Epidermal melanocyte (primary cell): ENCODE measurements at regions not wholly inside any gene's neighbourhood (a gene's known extent, or its start where the extent isn't known, plus 50 kb on each side); places are given as distances from the start of the nearest gene placed in this dataset.

ENCODE experiments used
- DNase-seq: peaks from one replicate; pipeline ENCODE4 v3.0.0; 2011; ENCODE audit warnings: low spot score; ENCODE audit not compliant: insufficient read length

DNA sequence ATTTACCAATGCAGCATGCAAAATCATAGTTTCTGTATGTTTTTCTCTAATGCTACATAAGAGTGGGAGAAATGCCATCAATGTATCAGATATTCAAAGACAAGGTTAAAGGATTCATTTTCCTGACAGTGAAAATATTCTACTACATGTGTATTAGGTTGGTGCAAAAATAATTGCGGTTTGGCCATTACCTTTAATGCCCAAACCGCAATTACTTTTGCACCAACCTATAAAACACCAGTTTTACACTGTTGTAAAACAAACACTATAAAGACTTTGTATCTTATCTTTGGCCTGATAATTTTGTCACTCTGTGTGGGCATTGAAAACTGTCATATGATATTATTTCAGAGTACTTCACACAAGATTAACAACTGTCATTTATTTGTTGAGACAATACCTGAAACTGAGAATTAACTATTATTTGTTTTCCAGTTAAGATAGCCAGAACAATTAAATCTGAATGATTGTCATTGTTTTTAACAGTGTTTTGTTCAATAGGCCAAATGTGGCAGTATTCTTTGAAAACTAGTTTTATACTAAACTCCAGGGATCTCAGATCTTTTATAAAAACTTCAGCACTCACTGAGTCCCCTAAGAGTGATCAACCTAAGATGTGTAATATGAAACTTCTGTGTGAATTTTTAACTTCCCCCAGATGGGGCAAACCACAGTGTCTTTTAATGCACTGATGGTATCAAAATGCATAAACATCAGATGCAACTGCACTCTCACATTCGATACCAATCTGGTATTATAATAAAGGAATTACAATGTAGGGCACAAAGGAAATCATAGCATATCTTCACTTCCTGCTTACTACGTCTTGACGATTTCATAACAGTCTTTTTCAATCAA, 53.8 kb upstream of the FBN2 start:
- DNase-seq = no peak

DNA sequence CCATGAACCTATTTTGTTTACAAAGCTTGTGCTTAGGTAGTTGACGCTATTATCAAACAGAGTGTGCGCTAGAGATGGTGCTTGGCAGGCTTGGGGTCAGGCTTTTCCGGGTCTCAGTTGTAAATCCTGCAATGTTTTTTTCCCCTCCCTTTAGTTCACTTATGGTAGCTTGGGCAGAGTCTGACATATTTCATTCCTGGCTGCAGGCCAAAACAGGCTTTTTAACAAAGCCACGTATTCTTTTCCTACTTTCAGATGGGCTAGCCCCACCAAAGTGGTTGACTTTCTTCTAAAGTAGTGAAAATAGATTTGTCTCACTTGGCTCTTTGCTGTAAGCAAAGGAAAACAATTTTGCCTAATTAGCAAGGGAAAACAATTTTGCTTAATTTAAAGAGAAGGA, 58.0 kb upstream of the FBN2 start:
- DNase-seq = no peak

DNA sequence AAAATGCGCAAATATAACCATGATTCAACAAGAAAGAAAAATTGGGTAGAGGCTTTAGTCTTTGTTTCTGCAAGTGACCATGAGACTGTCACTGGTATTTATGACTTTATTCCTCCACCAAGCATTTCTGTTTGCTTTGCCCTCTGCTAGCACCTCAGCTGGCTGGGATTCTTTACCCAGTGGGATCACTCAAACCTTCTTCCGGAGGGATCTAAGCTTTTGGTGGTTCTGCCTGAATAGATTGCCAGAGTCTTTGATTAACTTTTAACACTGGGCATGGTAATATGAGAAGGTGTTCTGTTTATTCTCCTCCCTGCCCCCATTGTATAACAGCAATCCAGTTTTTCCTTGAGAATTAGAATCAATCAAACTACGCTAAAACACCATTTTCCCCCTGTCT, 59.1 kb upstream of the FBN2 start:
- DNase-seq = no peak

DNA sequence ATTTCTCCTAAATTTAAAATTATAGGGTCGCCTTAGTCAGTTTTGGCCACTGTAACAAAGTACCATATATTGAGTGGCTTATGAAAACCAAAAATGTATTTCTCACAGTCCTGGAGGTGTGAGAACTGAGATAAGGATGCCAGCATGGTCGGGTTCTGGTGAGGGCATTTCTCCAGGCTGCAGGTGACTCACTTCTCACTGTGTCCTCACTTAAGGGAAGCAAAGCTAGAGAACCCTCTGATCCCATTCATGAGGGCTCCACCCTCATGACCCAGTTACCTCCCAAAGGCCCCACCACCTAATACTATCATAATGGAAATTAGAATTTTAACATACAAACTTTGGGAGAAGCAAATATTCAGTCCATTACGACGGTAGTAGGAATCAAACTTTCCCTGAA, 75.1 kb upstream of the FBN2 start:
- DNase-seq = no peak

DNA sequence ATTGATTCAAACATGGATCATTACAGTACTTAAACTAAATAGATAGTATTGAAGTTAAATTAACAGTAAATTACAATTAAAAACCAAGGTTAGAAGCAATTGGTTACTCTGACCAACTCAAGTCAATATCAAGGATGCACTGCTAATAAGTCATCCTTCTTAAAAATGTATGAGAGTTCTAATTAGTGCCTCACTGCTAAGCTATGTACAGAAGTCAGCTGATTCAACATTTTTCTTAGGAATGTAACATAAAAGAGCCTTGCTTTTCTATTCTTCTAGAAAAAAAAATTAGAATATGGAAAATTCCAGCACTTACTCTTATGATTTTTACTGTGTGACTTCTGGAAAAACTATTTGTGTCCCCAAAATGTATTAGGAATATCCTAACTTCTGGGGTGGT, 75.7 kb upstream of the FBN2 start:
- no peak for DNase-seq

DNA sequence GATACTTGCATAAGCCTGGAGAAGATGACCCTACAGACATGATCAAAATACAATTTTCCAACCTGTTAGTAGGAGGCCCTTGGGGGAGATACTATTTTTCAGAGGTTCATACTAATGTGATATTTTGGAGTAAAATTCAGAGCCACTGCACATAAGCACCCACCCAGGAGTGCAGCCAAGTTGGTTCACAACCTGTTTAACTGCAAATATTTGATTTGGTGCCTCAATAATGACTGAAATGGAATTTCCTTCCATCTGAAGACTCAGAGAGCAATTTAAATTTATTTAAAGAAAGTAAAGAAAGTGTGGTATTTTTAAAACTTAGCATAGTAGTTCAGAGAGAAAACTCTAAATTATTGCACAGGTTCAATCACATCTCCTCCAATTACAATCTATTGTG, 77.5 kb upstream of the FBN2 start:
- no peak for DNase-seq

DNA sequence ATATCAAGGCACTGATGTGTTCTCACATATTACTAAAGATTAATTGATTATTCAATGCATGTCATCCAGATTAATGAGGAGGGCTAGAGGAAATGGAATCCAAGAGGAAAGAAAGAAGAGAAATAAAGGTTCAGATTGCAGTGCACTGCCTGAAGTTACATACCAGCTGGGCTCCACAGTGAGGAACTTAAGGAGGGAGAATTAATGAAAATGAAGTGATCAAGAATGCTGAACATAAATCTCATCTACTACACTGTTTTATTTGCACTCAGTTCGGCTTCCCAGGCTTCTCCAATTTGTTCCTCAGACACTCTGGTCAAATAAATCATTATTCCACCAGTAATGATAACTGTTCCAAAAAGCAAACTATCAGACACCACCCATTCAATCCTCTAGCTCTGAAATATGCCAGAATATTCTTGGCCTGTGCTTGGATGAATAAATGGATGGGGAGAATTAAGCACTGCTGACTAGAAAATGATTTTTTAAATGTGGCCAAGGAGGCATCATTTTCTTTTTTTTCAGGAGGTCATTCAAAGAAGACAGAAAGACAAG, 88.6 kb upstream of the FBN2 start:
- DNase-seq = no peak

DNA sequence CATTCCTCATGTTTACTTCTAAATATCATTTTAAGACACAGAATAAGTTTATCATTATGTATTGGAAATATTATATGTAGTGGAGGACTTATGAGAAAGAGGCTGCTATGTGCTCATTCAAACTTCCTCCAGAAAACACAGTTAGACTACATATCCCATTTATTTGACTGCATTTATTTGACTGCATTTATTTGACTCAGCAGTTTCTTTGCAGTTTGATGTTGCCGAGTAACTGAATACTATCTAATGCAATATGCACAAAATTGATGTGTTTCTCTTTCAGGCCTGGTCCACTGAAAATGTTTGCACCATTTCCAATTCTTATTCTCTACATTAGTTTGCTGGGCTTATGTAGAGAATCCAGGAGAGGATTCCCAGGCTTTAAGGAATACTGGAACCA, 89.9 kb upstream of the FBN2 start:
- no peak for DNase-seq

DNA sequence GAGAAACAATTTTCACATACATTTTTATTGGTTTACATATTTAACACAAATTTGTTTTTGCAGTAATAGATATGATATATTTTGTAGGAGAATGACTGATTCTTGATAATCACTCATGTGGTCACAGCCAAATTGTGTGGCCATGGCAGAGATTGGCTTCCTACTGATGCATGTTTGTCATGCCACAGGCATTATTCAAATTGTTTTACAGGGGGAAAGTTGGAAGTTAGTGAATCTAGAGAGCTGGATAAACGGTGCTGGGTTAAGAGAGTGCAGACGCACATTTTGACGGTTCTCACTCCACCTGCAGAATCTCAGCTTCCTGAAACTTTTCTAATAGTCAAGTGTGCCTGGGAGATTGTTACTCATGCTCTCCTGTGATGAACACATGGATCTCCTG, 91.1 kb upstream of the FBN2 start:
- no peak for DNase-seq

DNA sequence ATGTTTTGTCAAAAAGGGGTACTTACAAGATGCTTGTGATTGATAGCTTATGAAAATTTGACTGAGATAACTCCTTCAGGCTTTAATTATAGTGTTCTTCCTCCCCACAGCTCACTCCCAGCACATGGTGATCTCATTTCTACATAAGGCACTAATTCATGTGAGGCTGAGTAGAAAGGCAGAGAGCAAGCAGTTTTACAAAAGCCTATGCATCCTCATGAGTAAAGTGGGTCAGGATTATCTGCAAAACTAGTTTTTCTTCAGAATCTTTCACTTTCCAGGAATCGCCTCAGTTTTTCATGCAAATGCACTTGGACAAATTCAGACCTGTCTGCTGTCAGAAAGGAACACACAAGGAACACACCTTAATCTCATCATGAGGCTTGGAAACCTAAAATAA, 92.1 kb upstream of the FBN2 start:
- no peak for DNase-seq

DNA sequence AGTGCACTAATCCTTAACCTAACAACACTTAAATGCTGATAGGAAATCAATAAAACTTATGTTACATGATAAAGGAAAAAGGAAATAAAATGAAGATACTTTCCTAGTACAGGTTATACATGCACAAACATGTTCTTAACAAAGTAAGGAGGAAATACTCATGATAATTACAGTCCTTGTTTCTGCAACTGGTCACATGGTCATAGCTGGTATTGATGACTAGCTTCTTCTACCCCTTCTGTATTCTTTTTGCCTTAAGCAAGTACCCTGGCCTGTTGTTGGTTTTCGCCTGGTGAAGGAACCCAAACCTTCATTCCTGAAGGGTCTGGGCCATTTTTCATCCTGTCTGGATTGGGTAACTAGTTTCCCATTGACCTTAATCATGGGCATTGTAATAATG, 93.7 kb upstream of the FBN2 start:
- DNase-seq = no peak

DNA sequence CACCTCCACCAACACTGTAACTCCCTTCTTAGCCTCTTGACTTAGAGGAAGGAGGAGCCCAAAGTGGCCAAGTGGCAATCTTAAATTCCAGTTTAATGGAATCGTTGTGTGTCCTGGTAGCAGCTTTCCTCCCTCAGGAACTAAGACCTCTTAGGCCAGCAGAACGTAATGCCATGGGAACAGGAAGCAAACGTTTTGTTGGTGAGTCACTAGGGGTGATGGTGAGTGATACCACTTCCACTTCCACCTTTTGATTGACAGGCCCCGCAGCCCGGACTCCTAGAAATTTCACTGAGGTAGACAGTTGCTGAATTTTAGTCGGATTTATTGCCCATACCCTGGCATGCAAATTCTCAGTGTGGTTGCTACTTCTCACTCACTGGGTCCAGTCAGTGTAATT, 94.2 kb upstream of the FBN2 start:
- no peak for DNase-seq

DNA sequence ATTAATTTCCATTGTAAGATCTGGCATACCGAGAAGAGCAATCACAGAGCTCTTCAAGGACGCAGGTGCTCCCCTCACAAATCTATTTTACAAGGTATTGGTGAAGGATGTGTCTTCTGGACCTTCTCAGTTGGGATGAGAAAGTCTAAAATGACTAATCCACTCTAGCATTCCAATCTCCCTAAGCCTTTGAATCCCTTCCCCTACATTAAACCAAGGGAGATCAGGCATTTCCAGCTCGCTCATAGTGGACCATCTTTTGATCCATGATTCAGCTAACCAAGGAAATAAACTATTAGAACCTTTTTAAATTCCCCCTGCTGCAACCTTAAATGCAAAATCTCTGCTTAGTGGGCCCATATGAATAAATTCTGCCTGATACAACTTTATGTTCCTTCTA, 95.9 kb upstream of the FBN2 start:
- DNase-seq = no peak

DNA sequence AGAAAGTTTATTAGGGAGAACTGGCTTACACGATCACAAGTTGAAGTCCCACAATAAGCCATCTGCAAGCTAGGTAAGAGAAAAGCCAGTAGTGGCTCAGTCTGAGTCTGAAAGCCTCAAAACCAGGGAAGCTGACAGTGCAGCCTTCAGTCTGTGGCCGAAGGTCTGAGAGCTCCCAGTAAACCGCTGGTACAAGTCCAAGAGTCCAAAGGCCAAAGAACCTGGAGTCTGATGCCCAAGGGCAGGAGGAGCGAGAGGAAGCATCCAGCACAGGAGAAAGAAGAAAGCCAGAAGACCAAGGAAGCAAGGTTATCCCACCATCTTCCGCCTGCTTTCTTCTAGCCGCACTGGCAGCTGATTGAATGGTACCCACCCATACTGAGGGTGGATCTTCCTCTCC, 97.3 kb upstream of the FBN2 start:
- DNase-seq = no peak

DNA sequence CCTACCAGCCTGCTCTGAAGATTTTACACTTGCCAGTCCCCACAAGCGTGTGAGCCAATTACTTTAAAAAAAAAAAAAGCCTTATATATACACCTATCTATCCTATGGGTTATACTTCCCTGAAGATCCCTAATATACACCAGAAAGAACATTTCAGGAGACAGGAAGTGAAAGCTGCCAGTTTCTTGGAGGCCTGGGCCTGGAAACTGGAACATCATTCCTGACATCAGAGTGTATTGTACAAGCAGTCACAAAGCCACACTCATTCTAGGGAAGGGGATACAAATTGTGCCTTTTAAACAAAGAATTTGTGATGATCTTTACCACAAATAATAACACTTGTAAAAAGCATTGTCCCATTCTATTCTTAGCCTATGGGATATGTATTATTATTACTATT, 98.3 kb upstream of the FBN2 start:
- no peak for DNase-seq

DNA sequence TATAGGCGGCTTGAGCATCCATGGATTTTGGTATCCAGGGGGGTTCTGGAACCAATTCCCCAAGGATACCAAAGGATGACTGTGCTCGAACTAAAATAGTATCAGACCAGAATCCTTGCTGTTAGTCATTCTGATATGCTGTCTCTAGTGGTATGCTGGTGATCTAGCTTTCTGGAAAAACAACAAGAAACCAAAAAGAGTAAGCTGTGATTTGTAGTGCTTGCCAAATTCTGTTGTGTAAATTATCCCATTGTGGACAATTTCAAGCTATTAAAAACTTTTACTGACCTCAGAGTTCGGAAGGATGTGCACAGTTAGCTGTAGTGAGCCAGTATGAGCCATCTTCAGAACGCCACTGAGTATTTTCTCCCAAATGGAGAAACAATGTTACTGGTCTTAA, 99.0 kb upstream of the FBN2 start:
- no peak for DNase-seq

DNA sequence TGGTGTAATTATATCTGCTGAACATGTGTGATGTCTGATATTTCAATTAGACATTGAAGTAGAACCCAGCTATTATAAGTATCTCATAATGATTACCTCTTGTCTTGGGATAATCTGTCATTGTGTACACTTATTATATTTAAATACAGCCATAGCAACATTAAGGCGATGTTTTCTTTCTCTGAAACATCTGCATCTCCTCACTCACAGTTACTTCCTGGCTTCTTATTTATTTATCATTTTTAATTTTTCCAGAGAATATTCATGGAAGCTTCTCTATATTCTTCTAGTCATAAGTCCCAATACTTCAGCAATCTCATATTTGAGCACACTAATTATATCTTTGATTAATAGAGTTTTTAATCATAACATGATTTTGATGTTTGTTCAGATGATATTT, 103.8 kb upstream of the FBN2 start:
- no peak for DNase-seq

DNA sequence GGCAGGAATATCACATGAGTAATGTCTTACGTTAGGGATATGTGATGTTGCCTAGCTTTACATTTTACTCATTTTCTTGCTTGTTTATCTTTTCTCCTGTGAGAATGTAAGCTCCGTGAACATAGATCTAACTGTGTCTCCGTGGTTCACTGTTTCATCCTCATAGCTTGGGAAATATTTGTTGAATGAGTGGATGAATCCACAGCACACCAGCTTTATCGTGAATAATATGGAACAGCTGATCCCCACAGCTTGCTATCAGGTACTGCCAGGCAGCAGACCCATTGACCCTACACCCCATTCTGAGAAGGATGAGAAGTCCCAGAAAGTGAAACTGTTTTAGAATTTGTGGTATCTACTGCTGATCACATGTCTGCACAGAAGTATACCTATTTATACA, 106.8 kb upstream of the FBN2 start:
- DNase-seq = no peak

DNA sequence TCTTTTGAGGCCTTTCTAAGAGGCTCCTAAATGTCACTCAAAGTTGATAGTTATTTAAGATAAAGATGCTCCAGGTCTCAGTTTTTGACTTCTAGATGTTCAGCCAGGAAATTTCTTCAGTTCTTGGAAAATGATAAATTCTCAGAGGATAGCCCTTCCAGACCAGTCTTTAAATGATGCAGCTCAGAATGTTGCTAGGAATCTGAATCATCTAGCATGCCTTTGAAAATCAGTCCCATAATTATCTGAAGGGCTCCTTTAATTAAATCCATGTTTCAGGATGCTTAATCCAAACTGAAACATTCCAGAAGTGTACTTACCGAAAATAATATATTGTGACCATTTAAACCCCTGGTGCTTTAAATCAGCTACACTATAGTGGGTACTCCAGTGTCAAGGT, 107.5 kb upstream of the FBN2 start:
- DNase-seq = no peak

DNA sequence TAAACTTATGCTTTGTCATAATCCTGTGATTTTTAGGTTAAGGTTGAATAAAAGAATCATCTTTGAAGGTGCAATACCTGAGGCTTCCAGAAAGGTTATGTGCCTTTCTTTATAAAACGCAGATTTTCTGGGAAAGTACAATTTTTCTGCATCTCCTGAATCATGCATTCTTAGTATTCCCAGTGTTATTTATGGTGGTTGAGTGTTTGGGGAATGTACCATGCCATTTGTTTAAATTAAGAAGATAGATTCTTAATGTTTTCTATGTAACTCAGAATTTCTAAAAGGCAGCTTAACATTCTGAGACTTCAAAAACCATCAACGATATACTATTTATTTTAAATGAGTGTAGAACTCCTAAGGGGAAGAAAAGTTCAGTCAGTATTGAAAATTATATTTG, 108.1 kb upstream of the FBN2 start:
- DNase-seq = no peak

DNA sequence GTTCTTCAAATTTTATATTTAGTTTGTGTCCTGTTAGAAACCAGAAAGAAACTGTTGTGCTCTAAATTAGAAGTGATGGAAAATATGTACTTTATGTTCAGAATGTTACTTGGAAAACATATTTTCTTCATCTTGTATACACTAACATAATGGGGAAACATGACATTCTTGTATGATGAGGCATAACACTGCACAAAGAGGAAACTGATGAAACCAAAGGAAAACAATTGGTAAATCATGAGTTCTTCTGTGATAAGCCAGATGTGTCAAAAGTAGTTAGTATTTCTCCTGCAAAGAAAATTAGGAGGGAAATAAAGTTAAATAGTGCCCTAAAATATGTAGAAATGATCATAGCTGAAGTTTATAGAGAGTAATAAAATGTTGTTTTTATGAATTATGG, 111.1 kb upstream of the FBN2 start:
- no peak for DNase-seq

DNA sequence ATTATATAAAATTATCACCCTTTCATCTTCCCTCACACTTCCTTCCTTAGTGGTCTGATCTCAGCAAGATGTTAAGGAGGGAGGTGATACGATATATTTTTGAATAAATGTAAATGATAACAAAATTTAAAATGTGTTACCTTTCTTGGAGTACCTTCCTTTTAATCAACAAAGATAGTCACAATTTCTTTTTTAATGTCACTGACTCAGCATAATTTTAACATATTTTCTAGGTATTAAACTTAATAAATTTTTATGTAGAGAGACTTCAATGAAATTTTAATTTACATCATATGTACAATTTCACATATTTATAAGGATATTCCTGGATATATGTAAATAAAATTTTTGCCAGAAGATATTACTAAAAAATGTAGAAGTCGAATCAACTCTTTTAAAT, 125.0 kb upstream of the FBN2 start:
- DNase-seq = no peak

DNA sequence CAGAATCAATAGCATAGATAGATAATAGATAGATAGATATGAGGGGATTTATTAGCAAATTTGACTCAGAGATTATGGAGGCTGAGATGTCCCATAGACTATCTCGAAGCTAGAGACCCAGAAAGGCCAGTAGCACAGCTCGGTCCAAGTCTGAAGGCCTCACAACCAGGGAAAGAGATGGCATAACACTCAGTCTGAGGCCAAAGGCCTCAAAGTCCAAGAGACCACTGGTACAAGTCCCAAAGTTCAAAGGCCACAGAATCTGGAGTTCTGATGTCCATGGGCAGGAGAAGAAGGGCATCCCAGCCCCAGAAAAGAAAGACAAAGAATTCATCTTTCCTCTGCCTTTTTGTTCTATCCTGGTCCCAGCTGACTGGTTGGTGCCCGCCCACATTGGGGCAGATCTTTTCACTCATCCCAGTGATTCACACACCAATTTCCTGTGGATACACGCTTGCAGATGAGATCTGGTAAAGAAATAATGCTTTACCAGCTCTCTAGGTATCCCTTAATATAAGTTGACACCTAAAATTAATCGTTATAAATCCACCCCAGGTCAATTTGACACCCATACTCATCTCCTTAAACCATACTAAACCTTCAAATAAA, 127.8 kb upstream of the FBN2 start:
- no peak for DNase-seq
